ENCODE measurements at regions not wholly inside any gene's neighbourhood (a gene's known extent, or its start where the extent isn't known, plus 50 kb on each side); places are given as distances from the start of the nearest gene placed in this dataset.
"Not testable (repeated sequence)": the region's sequence is repeated elsewhere in the genome, so short reads cannot be mapped to it uniquely, and the experiment has no call there.

DNA sequence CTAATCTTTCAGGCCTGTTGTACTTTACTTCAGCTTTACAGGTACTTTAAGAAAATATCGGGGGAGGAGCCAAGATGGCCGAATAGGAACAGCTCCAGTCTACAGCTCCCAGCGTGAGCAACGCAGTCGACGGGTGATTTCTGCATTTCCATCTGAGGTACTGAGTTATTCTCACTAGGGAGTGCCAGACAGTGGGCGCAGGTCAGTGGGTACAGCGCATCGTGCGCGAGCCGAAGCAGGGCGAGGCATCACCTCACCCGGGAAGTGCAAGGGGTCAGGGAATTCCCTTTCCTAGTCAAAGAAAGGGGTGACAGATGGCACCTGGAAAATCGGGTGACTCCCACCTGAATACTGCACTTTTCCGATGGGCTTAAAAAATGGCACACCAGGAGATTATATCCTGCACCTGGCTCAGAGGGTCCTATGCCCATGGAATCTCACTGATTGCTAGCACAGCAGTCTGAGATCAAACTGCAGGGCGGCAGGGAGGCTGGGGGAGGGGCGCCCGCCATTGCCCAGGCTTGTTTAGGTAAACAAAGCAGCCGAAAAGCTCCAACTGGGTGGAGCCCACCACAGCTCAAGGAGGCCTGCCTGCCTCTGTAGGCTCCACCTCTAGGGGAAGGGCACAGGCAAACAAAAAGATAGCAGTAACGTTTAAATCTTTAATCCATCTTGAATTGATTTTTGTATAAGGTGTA lies 1185.4 kb upstream of the LRRN3 start:
- DNase-seq (ENCODE audit: low read depth, low spot score): not testable (repeated sequence)

DNA sequence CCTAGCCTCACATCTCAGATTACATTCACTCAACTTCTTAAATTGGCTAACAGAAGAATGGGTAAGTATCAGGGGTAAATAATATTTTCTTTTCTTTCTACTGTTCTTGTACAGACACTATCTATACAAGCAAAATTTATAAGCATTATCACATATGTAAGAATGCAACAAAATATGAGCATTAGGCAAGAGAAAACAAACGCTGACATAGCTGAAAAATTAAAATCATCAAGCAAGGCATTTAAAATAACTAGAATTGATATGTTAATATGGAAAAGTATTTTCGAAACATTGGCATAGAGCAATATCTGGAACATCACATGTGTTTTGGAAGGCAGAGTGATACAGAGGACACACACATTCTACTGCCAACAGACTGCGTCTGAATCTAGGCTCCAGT lies 1175.3 kb upstream of the LRRN3 start:
- DNase-seq (ENCODE audit: low read depth, low spot score): no peak

GRCh38 chr7:109926738-109927137 lies 1164.2 kb upstream of the LRRN3 start:
- no peak for DNase-seq (ENCODE audit: low read depth, low spot score)

- DNase-seq (ENCODE audit: low read depth, low spot score): no peak
Measured at GRCh38 chr7:109930049-109930448, 1160.9 kb upstream of the LRRN3 start.

GRCh38 chr7:109939207-109939606 lies 1151.7 kb upstream of the LRRN3 start:
- no peak for DNase-seq (ENCODE audit: low read depth, low spot score)

GRCh38 chr7:109945820-109946518 lies 1145.0 kb upstream of the LRRN3 start:
- DNase-seq (ENCODE audit: low read depth, low spot score): no peak

- DNase-seq (ENCODE audit: low read depth, low spot score): no peak
Measured at GRCh38 chr7:109950256-109950655, 1140.7 kb upstream of the LRRN3 start.

DNA sequence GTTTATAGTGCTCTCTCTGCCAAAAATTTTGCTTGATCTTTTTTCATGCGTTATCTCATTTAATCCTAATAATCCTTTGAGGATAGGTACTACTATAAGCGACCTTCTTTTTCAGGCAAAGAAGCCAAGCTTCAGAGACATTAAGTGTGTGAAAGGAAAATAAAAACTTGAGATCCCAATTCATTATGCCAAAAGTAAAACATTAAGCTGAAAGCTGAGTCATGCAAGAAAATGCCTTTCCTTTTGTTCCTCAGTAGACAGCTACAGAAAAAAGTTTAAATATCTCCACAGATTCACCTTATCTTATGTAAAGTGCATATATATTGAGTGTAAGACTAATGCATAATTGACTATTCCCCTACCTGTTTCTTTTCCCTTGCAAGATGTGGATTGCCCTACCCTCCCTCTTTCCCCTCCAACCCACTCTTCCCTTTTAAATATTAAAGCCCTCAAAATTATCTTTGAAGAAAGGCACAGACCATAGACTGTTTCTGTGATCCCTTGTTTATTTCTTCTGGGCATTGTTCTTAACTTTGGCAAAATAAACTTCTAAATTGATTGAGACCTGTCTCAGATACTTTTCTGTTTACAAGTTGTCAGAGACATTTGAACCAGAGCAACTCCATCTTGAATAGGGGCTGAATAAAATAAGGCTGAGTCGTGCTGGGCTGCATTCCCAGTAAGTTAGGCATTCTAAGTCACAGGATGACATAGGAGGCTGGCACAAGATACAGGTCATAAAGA lies 1139.9 kb upstream of the LRRN3 start:
- no peak for DNase-seq (ENCODE audit: low read depth, low spot score)

GRCh38 chr7:109951565-109951928 lies 1139.4 kb upstream of the LRRN3 start:
- no peak for DNase-seq (ENCODE audit: low read depth, low spot score)

DNA sequence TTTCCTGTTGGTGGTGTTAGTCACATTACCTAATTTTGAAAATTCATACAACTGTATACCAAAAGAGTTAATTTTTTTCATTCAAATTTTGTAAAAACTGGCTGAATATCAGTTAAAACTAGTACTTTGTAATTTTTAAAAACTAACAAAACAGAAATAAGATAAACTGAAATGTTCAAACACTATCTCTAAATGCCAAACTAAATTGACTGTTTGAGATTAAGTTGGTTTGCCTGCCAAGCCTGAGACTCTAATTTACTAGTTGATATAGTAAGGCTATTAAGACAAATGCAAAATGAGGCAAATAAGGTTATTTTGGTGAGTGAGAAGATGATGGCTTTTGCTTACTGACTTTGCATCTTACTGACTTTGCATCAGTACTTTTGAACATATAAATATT lies 1134.9 kb upstream of the LRRN3 start:
- DNase-seq (ENCODE audit: low read depth, low spot score): no peak

DNA sequence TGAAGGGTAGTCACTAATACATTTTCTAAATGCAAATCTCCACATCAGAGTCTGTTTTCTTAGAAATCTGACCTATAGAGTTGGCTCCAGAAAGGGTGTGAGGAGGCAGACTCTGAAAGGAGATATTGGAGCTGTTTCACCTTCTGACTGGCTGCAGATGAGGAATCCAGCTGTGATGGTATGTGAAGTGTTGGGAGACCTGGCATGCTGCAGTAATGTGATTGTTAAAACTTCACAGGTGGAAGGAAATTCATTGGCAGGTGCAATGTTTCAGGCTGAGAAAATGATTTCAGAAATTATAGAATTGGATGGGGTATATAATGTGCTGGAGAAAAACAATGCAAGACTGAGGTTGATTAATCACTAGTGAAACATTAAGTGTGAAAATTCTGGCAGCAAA lies 1134.0 kb upstream of the LRRN3 start:
- DNase-seq (ENCODE audit: low read depth, low spot score): no peak

DNA sequence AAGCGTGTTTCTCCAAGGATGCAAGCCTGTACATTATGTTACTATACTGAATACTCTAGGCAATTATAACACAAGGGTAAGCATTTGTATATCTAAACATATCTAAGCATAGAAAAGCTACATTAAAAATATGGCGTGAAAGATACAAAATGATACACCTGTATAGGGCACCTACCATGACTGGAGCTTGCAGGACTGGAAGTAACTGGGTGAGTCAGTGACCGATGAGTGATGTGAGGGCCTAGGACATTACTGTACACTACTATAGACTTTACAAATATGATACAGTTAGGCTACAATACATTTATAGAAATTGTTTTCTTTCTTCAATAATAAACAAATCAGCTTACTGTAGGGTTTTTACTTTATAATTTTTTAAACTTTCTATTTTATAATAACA lies 1127.2 kb upstream of the LRRN3 start:
- DNase-seq (ENCODE audit: low read depth, low spot score): no peak

DNA sequence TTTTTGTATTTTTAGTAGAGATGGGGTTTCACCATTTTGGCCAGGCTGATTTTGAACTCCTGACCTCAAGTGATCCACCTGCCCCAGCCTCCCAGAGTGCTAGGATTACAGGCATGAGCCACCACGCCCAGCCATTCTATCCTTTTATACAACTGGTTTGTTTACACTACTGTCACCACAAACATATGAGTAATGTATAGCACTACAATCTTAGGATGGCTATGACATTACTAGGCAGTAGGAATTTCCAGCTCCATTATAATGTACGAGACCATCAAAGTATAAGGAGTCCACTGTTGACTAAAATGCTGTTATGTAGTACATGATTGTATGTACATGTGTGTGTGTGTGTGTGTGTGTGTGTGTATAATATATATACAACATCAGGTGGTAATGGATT lies 1126.1 kb upstream of the LRRN3 start:
- DNase-seq (ENCODE audit: low read depth, low spot score): no peak

DNA sequence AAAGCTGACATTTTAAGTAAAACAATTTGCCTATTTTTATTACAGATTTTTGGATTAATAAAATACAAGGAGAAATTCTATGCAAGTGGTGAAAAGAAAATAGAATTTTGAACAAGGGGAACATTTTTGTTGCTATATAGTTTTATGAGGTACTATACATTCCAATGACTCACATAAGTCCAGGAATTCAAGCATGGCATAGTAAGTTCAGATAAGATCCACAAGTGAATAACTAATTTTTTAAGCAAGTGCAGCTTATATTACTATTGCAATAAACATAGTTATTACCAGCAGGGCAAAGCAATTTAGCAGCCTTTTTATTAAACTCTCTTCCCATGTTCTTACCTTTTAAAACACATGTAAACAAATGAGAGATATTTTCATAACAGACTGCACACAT lies 1123.5 kb upstream of the LRRN3 start:
- DNase-seq (ENCODE audit: low read depth, low spot score): no peak

DNA sequence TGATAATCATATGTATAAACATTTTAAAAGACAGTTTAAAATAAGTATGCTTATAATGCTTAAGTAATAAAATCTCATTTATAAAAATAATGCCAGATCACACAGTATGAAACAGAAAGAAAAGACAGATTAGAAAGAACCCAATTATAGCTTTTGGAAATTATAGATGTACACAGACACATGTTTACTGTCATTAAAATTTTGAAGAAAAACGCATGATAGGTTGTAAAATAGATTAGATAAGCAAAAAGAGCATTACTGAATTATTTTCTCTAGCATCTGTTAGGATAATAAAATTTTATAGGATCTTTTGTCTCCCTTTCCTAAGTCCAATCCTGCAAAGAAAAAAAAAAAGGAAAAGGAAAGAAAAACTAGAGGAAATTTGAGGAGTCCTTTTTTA lies 1107.3 kb upstream of the LRRN3 start:
- DNase-seq (ENCODE audit: low read depth, low spot score): no peak

DNA sequence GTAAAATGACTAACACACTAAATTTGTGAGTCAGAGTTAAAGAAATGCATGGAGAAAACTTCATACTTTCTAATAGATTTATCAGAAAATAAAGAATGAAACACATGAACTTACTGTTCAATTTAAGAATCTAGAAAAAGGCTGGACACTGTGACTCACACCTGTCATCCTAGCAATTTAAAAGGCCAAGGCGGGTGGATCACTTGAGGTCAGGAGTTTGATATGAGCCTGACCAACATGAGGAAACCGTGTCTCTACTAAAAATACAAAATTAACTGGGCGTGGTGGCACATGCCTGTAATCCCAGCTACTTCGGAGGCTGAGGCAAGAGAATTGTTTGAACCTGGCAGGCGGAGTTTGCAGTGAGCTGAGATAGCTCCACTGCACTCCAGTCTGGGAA lies 1106.2 kb upstream of the LRRN3 start:
- no peak for DNase-seq (ENCODE audit: low read depth, low spot score)

GRCh38 chr7:109986701-109987100 lies 1104.2 kb upstream of the LRRN3 start:
- peak; percentile 63 for DNase-seq (ENCODE audit: low read depth, low spot score)

DNA sequence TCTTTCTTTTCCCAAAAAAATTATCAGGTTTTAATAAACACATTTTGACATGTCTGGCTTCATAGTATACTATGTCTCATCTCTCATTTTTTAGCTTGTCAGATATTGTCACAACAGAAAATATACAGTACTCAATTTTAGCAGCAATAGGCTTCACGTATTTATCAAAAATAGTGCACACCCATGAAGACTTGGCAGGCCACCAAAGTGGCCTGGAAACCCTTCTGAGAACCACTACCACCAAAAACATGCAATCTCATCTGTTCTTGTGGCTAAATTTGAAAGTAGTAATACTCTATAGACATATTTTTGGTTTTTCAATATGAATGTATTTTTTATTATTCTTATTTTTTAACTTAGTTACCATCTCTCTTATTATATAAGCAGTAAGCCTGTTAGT lies 1094.5 kb upstream of the LRRN3 start:
- no peak for DNase-seq (ENCODE audit: low read depth, low spot score)

- no peak for DNase-seq (ENCODE audit: low read depth, low spot score)
Measured at GRCh38 chr7:109996927-109997326, 1094.0 kb upstream of the LRRN3 start.

- no peak for DNase-seq (ENCODE audit: low read depth, low spot score)
Measured at GRCh38 chr7:109997837-109998236, 1093.1 kb upstream of the LRRN3 start.

DNA sequence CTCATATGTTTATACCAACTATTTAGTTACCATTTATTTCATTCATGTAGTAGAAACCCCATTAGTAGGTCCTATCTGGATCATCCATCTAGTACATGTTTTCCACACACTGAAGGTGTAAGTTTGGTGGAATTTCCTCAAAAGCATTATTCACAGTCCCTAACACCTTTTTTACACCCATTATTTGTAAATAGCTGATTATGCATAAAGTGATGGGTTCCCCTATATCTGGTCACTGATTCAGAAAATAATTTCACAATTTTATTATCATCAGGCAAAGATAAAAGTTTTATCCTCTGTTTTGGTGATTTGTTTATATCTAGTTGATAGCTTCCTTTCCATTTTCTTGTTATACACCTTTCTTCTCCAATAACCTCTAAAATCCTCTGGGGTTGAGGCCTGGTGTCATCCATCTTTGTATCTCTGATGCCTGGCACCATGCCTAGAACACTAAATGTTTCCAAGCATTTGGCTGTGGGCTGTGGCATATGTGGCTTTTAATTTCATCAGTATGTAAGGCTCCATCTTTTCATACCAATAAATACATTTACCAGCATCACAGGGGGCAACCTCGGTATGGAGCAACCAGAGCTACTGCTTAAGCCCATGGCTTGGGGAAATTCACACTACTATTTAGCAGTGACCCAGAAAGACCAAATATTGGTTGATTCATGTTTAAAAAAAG lies 1089.5 kb upstream of the LRRN3 start:
- no peak for DNase-seq (ENCODE audit: low read depth, low spot score)

GRCh38 chr7:110003827-110004226 lies 1087.1 kb upstream of the LRRN3 start:
- DNase-seq (ENCODE audit: low read depth, low spot score): no peak

Data from brain pericyte (primary cell).